GM21786 (cell line): ENCODE measurements at regions not wholly inside any gene's neighbourhood (a gene's known extent, or its start where the extent isn't known, plus 50 kb on each side); places are given as distances from the start of the nearest gene placed in this dataset.
"Not testable (repeated sequence)": the region's sequence is repeated elsewhere in the genome, so short reads cannot be mapped to it uniquely, and the experiment has no call there.

Source experiments
- ATAC-seq: cut with Tn5 transposase; IDR thresholded peaks from one replicate; pipeline ENCODE4 v1.9.1; 2021; ENCODE audit not compliant: unreplicated experiment

DNA sequence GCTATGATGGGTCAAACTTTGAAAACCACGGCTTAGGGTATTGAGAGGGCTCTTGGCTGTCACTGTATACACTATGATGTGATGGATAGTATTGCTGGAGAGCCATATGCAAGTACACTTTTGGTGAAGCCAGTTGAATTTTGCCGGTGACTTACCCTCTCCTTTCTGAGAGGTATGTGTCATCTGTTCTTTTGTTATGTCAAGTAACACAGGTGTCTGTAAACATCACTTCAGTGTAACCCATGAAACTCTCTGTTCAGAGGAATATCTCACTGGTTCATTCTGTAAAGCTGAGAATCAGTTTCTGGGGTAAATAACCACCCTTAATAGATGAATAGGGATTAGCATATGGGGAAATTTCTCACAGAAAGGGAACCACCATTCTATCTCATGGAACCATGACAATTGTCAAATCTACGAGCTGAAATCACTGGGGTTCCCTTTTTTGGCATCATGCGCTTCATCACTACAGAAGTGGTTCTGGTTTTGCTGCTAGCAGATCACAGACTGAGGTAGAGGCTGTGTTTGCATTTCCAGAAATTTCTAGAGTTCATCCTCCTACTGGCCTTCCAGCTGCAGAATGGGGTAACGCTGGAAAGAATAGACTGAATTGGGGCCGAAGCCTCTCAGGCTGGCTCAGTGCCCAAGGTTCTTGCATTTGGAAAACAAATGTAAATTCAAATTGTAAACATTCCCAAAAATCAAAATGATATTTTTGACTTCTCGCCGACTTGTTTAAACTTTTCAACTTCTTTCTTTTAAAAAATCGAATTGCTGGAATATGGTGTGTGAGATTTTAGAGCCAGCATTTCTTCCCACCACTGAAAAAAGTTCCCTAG, 83.3 kb upstream of the CREB5 start:
- no peak for ATAC-seq

- ATAC-seq: peak; percentile 43
These were observed 82.5 kb upstream of the CREB5 start for GRCh38 chr7:28329661-28330363.

DNA sequence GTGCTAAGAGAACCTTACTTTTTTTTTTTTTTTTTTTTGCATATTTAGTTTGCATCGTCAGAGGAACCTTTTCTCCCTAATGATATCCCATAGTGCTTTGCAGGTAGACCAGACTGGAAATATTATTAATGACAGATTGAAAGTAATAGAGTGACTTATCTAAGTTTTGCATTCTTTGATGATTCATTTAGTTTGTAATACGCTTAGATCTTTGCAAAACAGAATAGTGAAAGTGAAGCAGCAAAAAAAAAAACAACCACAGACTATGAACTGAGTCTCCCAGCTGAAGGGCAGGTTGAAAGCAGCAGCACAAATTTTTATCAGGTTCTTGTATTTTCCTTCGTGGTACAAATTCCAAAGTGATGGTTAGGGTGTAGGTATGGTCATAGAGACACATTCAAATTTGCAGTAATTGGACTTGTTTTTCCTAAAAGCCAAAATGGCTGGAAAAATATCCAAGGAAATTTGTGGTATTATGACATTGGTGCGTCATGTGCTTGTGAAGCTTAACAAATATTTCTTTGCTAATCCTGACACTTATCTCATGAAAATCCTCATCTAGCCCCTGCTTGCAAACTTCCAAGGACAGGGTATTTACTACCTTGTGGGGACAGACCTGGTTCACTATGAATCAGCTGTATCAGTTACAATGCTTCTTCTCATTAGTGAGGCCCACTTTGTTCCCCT, 81.8 kb upstream of the CREB5 start:
- ATAC-seq: no peak

GRCh38 chr7:28332046-28332445, 80.3 kb upstream of the CREB5 start:
- no peak for ATAC-seq

DNA sequence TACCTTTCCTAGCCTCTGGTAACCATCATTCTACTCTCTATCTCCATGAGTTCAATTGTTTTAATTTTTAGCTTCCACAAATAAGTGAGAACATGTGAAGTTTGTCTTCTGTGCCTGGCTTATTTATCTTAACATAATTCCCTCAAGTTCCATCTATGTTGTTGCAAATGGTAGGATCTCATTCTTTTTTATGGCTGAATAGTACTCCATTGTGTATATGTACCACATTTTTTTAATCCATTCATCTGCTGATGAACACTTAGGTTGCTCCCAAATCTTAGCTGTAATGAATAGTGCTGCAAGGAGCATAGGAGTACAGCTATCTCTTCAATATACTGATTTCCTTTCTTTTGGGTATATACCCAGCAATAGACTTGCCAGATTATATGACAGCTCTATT, 78.8 kb upstream of the CREB5 start:
- not testable (repeated sequence) for ATAC-seq

DNA sequence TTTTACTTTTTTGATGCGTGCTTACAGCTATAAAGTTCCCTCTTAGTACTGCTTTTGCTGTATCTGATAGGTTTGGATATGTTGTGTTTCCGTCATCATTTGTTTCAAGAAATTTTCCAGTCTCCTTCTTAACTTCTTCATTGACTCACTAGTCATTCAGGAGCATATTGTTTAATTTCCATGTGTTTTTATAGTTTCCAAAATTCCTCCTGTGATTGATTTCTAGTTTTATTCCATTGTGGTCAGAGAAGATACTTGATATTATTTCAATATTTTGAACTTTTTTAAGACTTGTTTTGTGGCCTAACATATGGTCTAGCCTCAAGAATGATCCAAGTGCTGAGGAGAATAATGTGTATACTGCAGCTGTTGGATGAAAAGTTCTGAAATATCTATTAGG, 75.5 kb upstream of the CREB5 start:
- no peak for ATAC-seq

DNA sequence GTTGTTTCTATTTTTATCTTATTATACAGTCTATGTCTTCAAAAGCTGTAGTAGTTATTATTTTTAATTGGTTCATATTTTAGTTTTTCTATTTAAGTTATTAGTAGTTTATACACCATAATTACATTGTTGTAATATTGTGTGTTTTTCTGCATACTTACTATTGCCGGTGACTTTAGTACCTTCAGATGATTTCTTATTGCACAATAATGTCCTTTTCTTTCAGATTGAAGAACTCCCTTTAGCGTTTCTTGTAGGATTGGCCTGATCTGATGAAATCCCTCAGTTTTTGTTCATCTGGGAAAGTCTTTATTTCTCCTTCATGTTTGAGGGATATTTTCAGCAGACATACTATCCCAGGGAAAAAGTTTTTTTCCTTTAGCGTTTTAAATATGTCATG, 74.3 kb upstream of the CREB5 start:
- ATAC-seq: no peak

- ATAC-seq: no peak
These were observed 68.9 kb upstream of the CREB5 start for GRCh38 chr7:28343462-28343861.

DNA sequence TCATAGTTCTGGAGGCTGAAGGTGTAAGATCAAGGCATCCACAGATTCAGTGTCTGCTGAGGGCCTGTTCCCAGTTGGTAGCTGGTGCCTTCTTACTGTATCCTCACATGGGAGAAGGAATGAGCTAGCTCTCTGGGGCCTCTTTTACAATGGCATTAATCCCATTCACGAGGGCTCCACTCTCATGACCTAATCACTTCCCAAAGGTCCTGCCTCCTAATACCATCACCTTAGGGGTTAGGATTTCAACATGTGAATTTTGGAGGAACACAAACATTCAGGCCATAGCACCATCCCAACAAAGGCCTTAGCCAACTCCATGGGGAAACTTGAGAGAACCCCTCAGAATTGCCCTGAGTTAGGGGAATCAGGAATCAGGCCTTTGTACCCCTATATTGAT, 66.1 kb upstream of the CREB5 start:
- no peak for ATAC-seq

GRCh38 chr7:28346676-28347363, 65.5 kb upstream of the CREB5 start:
- ATAC-seq: no peak

- no peak for ATAC-seq
These were observed 64.6 kb upstream of the CREB5 start for GRCh38 chr7:28347475-28348318.

DNA sequence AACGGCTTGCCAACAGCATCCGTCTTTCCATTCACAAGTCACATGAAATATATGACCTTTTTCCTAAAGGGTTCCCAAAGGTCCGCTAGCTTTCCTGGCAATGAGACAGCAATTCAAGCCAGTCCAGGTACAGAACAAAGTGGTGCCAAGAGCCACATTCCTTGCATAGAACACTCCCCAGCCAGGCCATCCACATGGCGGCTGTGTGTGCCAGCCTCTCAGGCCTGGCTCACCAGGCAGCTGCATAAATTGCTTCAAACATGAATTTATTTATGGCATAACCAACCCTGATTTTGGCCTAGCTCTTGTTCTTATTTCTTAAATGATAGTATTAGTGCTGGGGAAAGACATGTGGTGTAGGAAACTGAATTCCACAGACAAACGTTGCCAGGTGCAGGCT, 63.7 kb upstream of the CREB5 start:
- ATAC-seq: no peak

- ATAC-seq: no peak
These were observed 62.7 kb upstream of the CREB5 start for GRCh38 chr7:28349637-28350036.

GRCh38 chr7:28350662-28351061, 61.7 kb upstream of the CREB5 start:
- ATAC-seq: no peak

DNA sequence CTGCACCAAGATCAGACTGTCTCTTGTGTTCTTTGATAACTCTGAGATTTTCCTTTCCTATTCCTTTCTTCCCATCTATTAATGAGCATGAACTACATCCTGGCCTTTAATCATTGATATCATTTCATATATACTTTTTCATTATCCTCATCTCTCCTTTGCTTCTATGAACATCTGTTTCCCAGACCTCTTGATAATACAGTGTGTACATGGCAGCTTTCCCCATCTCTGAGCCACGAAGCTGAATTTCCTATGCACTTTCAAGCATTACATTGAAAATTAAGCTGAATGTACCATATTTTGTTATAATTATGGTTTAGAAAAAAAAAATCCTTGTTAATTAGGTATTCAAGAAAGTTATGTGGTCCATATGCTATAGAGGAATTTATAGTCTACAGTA, 60.9 kb upstream of the CREB5 start:
- no peak for ATAC-seq

GRCh38 chr7:28354601-28355402, 57.5 kb upstream of the CREB5 start:
- no peak for ATAC-seq

- ATAC-seq: no peak
These were observed 56.5 kb upstream of the CREB5 start for GRCh38 chr7:28355635-28356319.

GRCh38 chr7:28356619-28357018, 55.7 kb upstream of the CREB5 start:
- no peak for ATAC-seq

DNA sequence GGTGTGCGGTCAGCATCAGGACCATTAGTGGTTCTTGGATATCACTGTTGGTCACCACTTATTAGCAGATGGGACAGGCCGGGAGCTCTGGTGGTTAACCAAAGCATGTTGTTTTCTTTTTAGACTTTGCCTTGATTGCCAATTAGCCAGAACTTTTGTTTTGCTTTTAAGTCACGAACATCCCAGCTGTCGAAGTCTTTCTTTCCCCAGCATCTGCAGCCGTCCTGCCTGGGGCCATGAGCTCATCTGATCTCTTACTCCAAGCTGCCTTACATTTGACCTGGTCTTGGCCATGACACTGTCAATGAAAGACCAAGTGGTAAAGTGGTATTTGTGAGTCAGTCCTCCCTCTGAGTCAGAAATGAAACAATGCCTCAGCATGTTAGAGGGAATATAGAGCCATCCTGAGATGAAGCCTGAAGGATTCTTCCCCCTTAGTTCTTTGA, 53.9 kb upstream of the CREB5 start:
- ATAC-seq: no peak
